OCI-LY7 (cell line): ENCODE measurements at regions not wholly inside any gene's neighbourhood (a gene's known extent, or its start where the extent isn't known, plus 50 kb on each side); places are given as distances from the start of the nearest gene placed in this dataset.

Source experiments
- BruUV-seq: library from RNA; stranded (reverse); fragments of 400-500 nt; replicated peaks from 2 replicates; lab custom pipeline; 2021; lab: Mats Ljungman, UMichigan
- CTCF ChIA-PET: fragments of 300-600 bp; sonication (Branson Sonifier 250); formaldehyde crosslinking; loops from one replicate; lab custom pipeline; 2022; ENCODE audit warnings: antibody characterized with exemption; ENCODE audit not compliant: unreplicated experiment; lab: Charles Lee
- POLR2A ChIA-PET: fragments of 300-600 bp; sonication (Branson Sonifier 250); formaldehyde crosslinking; loops from one replicate; lab custom pipeline; 2022; ENCODE audit warnings: antibody characterized with exemption; lab: Charles Lee
- DNase-seq: peaks from one replicate; pipeline ENCODE4 v3.0.0-alpha.2; 2015; ENCODE audit warnings: low spot score
- H2AFZ ChIP-seq: fragments of 200-600 bp; sonication (generic), shearing (Covaris generic); 2 replicates; pipeline ENCODE4 v1.6.1; 2014; ENCODE audit warnings: mild to moderate bottlenecking, antibody characterized with exemption, low read length, moderate library complexity
- H3K27ac ChIP-seq: fragments of 200-600 bp; sonication (generic); 2 replicates; pipeline ENCODE4 v1.5.1; 2014; ENCODE audit warnings: mixed run types, low read depth, mild to moderate bottlenecking, moderate library complexity, low read length, inconsistent platforms; ENCODE audit not compliant: poor library complexity, severe bottlenecking
- H3K36me3 ChIP-seq: fragments of 200-600 bp; sonication (generic); 2 replicates; pipeline ENCODE4 v1.6.1; 2014; ENCODE audit warnings: mild to moderate bottlenecking, antibody characterized with exemption, low read length, moderate library complexity, mixed read lengths; ENCODE audit not compliant: insufficient read depth
- H3K4me1 ChIP-seq: fragments of 200-600 bp; sonication (generic); 2 replicates; pipeline ENCODE4 v1.5.1; 2014; ENCODE audit warnings: mild to moderate bottlenecking, low read length; ENCODE audit not compliant: insufficient read depth, poor library complexity, severe bottlenecking
- H3K4me2 ChIP-seq: fragments of 200-600 bp; sonication (generic); 2 replicates; pipeline ENCODE4 v1.6.1; 2014; ENCODE audit warnings: mild to moderate bottlenecking, low read length
- H3K4me3 ChIP-seq: fragments of 200-600 bp; sonication (generic); 2 replicates; pipeline ENCODE4 v1.5.1; 2014; ENCODE audit warnings: mild to moderate bottlenecking, low read depth, low read length; ENCODE audit not compliant: poor library complexity, severe bottlenecking
- H3K79me2 ChIP-seq: fragments of 200-600 bp; sonication (generic); 2 replicates; pipeline ENCODE4 v1.6.1; 2016; ENCODE audit warnings: low read depth, mild to moderate bottlenecking, low read length, moderate library complexity, mixed read lengths; ENCODE audit not compliant: insufficient read depth
- H3K9me2 ChIP-seq: fragments of 200-600 bp; sonication (generic); 2 replicates; pipeline ENCODE4 v1.6.1; 2016; ENCODE audit warnings: mild to moderate bottlenecking, low read length, mixed read lengths; ENCODE audit not compliant: insufficient read depth
- H3K9me3 ChIP-seq: fragments of 200-600 bp; sonication (generic); 2 replicates; pipeline ENCODE4 v1.6.1; 2014; ENCODE audit warnings: mild to moderate bottlenecking, mixed run types, low read length, mixed read lengths
- H4K20me1 ChIP-seq: fragments of 200-600 bp; sonication (generic); 2 replicates; pipeline ENCODE4 v1.6.1; 2014; ENCODE audit warnings: mild to moderate bottlenecking, antibody characterized with exemption, low read length, moderate library complexity, mixed read lengths; ENCODE audit not compliant: insufficient read depth
- EZH2phosphoT487 ChIP-seq: fragments of 200-600 bp; sonication (generic); IDR thresholded peaks from 2 replicates; pipeline ENCODE4 v1.6.1; 2018; ENCODE audit warnings: low read depth, borderline replicate concordance, mild to moderate bottlenecking, mixed run types, antibody characterized with exemption, low read length, moderate library complexity, mixed read lengths
- intact Hi-C: fragments of 100-400 bp; cut with micrococcal nuclease; formaldehyde crosslinking; loops from one replicate; pipeline ENCODE4 v1.10.0; 2022; ENCODE audit not compliant: unreplicated experiment
- TF ChIP-seq, protein P1 (sequence below): fragments of 200-600 bp; sonication (generic); conservative IDR thresholded peaks from 2 replicates; pipeline ENCODE4 v1.5.1; 2014; ENCODE audit warnings: mild to moderate bottlenecking, antibody characterized with exemption, low read length, moderate library complexity, mixed read lengths

DNA sequence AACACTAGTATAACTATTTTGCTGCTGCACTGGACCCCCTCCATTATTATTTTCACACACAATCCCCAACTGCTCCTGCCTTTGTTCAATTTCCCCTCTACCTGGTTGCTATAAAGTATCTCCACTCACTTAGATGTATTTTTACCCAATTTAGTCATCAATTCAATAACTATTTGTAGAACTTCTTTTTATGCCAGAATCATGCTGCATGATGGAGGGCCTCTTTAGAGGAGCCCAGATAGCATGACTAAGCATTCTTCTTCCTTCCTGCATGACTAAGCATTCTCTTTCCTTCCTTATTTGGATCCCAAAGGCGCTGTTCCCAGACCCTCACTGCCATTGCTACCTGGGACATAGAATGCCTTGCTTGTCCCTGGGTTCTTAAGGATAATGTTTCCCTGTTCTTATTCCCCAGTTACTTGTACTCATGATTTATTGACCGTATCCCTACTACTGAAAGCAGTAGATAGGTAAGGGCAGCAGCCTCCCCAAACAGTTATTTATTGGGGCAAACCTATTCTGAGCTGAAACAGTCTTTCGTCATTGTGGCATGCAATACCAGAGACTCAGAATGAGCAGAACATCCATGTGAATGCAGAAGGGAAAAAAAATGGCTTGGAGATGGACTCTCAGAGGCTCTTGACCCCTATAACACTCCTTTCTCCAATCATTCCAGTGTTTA lies 89.3 kb upstream of the AKT3 start:
- CTCF ChIA-PET, result interaction anchor here (0.6 kb wide), 1 partner anchor 139 kb away, joined by 4 read pairs; no protein-coding TSS in a partner anchor

DNA sequence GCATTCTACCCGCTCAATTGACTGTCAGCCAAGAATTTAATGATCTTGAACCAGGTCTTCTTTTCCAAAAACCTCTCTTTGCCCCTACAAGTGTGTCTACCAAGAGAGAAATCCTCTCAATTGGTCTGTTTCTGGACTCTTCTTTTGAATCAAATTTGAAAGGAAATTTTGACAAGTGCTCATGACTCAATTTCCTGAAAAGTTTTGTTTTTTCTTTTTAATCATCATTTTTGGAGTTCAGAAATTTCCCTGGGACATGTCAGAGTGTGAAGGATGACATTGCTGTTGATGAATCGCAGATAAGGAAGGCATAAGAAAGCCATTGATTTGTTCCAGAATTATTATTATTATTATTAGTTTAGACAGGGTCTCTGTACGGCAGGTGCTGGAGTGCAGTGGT lies 88.2 kb upstream of the AKT3 start:
- no peak for DNase-seq
- Histone ChIP-seq H3K36me3 (no peaks in the 10 kb centered on the region), H3K79me2 (no peaks in the 10 kb centered on the region), H3K9me3 (no peaks in the 10 kb centered on the region), H2AFZ (no peak overlapping the region), H3K9me2 (no peaks in the 10 kb centered on the region), H3K27ac (no peak overlapping the region), H4K20me1 (no peaks in the 10 kb centered on the region), H3K4me1 (no peaks in the 10 kb centered on the region), H3K4me2 (no peak overlapping the region), H3K4me3 (no peak overlapping the region)
- POLR2A ChIA-PET, result no interaction called here
- no peak for TF ChIP-seq EZH2phosphoT487
- TF ChIP-seq, protein P1, sequence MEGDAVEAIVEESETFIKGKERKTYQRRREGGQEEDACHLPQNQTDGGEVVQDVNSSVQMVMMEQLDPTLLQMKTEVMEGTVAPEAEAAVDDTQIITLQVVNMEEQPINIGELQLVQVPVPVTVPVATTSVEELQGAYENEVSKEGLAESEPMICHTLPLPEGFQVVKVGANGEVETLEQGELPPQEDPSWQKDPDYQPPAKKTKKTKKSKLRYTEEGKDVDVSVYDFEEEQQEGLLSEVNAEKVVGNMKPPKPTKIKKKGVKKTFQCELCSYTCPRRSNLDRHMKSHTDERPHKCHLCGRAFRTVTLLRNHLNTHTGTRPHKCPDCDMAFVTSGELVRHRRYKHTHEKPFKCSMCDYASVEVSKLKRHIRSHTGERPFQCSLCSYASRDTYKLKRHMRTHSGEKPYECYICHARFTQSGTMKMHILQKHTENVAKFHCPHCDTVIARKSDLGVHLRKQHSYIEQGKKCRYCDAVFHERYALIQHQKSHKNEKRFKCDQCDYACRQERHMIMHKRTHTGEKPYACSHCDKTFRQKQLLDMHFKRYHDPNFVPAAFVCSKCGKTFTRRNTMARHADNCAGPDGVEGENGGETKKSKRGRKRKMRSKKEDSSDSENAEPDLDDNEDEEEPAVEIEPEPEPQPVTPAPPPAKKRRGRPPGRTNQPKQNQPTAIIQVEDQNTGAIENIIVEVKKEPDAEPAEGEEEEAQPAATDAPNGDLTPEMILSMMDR, result no peak
- intact Hi-C loops, result no loop called here
- BruUV-seq, result no TSS peak
- CTCF ChIA-PET, result no interaction called here

More for the DNA sequence above, 89.3 kb upstream of the AKT3 start:
- TF ChIP-seq EZH2phosphoT487, result no peak
- TF ChIP-seq, protein P1, result no peak
- Histone ChIP-seq H3K4me2 (no peak overlapping the region), H3K36me3 (no peaks in the 10 kb centered on the region), H3K9me3 (no peaks in the 10 kb centered on the region), H2AFZ (no peak overlapping the region), H3K79me2 (no peaks in the 10 kb centered on the region), H3K4me3 (no peak overlapping the region), H3K9me2 (no peaks in the 10 kb centered on the region), H3K4me1 (no peaks in the 10 kb centered on the region), H3K27ac (no peak overlapping the region), H4K20me1 (no peaks in the 10 kb centered on the region)
- DNase-seq, result no peak
- intact Hi-C loops, result no loop called here
- no TSS peak for BruUV-seq
- POLR2A ChIA-PET, result no interaction called here

- H4K20me1 ChIP-seq, result no peaks in the 10 kb centered on the region
- no peak overlapping the region for H3K4me3 ChIP-seq
- H3K36me3 ChIP-seq, result no peaks in the 10 kb centered on the region
- intact Hi-C loops, result no loop called here
- ChIA-PET POLR2A (no interaction called here), CTCF (no interaction called here)
- no TSS peak for BruUV-seq
- no peaks in the 10 kb centered on the region for H3K9me3 ChIP-seq
- no peak overlapping the region for H2AFZ ChIP-seq
- no peaks in the 10 kb centered on the region for H3K9me2 ChIP-seq
- H3K27ac ChIP-seq, result no peak overlapping the region
- H3K79me2 ChIP-seq, result no peaks in the 10 kb centered on the region
- H3K4me2 ChIP-seq, result no peak overlapping the region
- no peak for DNase-seq
- no peaks in the 10 kb centered on the region for H3K4me1 ChIP-seq
- TF ChIP-seq EZH2phosphoT487, result no peak
- TF ChIP-seq, protein P1, result no peak
These were observed 83.5 kb upstream of the AKT3 start for GRCh38 chr1:243933495-243933894.
